Upper lobe of left lung (tissue), 4 donors: ENCODE measurements at regions not wholly inside any gene's neighbourhood (a gene's known extent, or its start where the extent isn't known, plus 50 kb on each side); places are given as distances from the start of the nearest gene placed in this dataset.

Experiments
- POLR2A ChIP-seq, 4 donors: fragments of 450-650 bp; IDR thresholded peaks; one replicate each; pipeline ENCODE4 v1.5.1; 2016 to 2017; ENCODE audit warnings: antibody characterized with exemption in 4 of 4, mild to moderate bottlenecking in 2 of 4
- TF ChIP-seq, protein P1 (sequence below), 6 experiments: fragments of 450-650 bp in 4 of 6; fragments of 200-600 bp in 2 of 6; sonication (generic) in 2 of 6; IDR thresholded peaks; one replicate each; pipeline ENCODE4 v1.5.1; 2016 to 2019; ENCODE audit warnings: antibody characterized with exemption in 6 of 6

- TF ChIP-seq, protein P1, sequence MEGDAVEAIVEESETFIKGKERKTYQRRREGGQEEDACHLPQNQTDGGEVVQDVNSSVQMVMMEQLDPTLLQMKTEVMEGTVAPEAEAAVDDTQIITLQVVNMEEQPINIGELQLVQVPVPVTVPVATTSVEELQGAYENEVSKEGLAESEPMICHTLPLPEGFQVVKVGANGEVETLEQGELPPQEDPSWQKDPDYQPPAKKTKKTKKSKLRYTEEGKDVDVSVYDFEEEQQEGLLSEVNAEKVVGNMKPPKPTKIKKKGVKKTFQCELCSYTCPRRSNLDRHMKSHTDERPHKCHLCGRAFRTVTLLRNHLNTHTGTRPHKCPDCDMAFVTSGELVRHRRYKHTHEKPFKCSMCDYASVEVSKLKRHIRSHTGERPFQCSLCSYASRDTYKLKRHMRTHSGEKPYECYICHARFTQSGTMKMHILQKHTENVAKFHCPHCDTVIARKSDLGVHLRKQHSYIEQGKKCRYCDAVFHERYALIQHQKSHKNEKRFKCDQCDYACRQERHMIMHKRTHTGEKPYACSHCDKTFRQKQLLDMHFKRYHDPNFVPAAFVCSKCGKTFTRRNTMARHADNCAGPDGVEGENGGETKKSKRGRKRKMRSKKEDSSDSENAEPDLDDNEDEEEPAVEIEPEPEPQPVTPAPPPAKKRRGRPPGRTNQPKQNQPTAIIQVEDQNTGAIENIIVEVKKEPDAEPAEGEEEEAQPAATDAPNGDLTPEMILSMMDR (IDR thresholded peaks at IDR 0.05), result no peak
- TF ChIP-seq POLR2A (IDR thresholded peaks at IDR 0.05), result no peak
These were observed 63.7 kb upstream of the TANC1 start for GRCh38 chr2:158904627-158905177.
